Mucosa of descending colon (tissue), 3 donors: ENCODE measurements at regions not wholly inside any gene's neighbourhood (a gene's known extent, or its start where the extent isn't known, plus 50 kb on each side); places are given as distances from the start of the nearest gene placed in this dataset.

ENCODE experiments used
- ATAC-seq: fragments of 200-7000 bp; cut with Tn5 transposase; one replicate; pipeline ENCODE4 v1.9.1; 2020; ENCODE audit warnings: mild to moderate bottlenecking, moderate library complexity
- DNase-seq, 3 donors: peaks; one replicate each; pipeline ENCODE4 v3.0.0-alpha.2; 2020
- H3K36me3 ChIP-seq: fragments of 200-600 bp; one replicate; pipeline ENCODE4 v1.8.0; 2021; ENCODE audit warnings: low read depth, mild to moderate bottlenecking
- H3K4me1 ChIP-seq: fragments of 200-600 bp; one replicate; pipeline ENCODE4 v1.8.0; 2021; ENCODE audit warnings: low read depth, mild to moderate bottlenecking
- H3K4me3 ChIP-seq: fragments of 200-600 bp; one replicate; pipeline ENCODE4 v1.8.0; 2021; ENCODE audit warnings: mild to moderate bottlenecking
- H3K9me3 ChIP-seq: fragments of 200-600 bp; one replicate; pipeline ENCODE4 v1.8.0; 2021; ENCODE audit warnings: mild to moderate bottlenecking
- CTCF ChIP-seq: fragments of 200-600 bp; IDR thresholded peaks from one replicate; pipeline ENCODE4 v1.8.0; 2022; ENCODE audit warnings: antibody characterized with exemption, mild to moderate bottlenecking
- intact Hi-C, 2 donors: fragments of 100-400 bp; cut with DNase I in 1 of 2; cut with micrococcal nuclease in 1 of 2; formaldehyde crosslinking; loops; one replicate each; pipeline versions ENCODE4 v1.11.0 to v1.11.1; 2022; cut with DNase I, micrococcal nuclease
- donor health status: DM: no; HTN: no; CAD: no; lungs with moderate emphysema.
- donor health status: DM: no; HTN: no; CAD: no.
- donor health status: DM: no; HTN: yes; CAD: no.

- Histone ChIP-seq H3K9me3 (no peaks in the 10 kb centered on the region), H3K36me3 (no peaks in the 10 kb centered on the region), H3K4me3 (no peak overlapping the region), H3K4me1 (no peaks in the 10 kb centered on the region)
- ATAC-seq, result no peak
- TF ChIP-seq CTCF, result no peak
- intact Hi-C loops, result no loop called here
- DNase-seq, result no peak
Observed at GRCh38 chr2:76498360-76498759, 787.6 kb upstream of the GCFC2 start.

GRCh38 chr2:76491503-76491902, 780.8 kb upstream of the GCFC2 start:
- no peak for DNase-seq
- H3K9me3 ChIP-seq, result no peaks in the 10 kb centered on the region
- H3K4me1 ChIP-seq, result no peaks in the 10 kb centered on the region
- no peak overlapping the region for H3K4me3 ChIP-seq
- TF ChIP-seq CTCF, result no peak
- no peaks in the 10 kb centered on the region for H3K36me3 ChIP-seq
- no peak for ATAC-seq
- intact Hi-C loops, result no loop called here

GRCh38 chr2:76478266-76479035, 767.7 kb upstream of the GCFC2 start:
- Histone ChIP-seq H3K4me1 (no peaks in the 10 kb centered on the region), H3K4me3 (no peak overlapping the region), H3K9me3 (no peaks in the 10 kb centered on the region), H3K36me3 (no peaks in the 10 kb centered on the region)
- TF ChIP-seq CTCF, result no peak
- DNase-seq (no peak), ATAC-seq (no peak)
- intact Hi-C loops, result no loop called here

- intact Hi-C loops, result no loop called here
- no peaks in the 10 kb centered on the region for H3K36me3 ChIP-seq
- DNase-seq (no peak), ATAC-seq (no peak)
- no peak for TF ChIP-seq CTCF
- no peaks in the 10 kb centered on the region for H3K4me1 ChIP-seq
- H3K4me3 ChIP-seq, result no peak overlapping the region
- H3K9me3 ChIP-seq, result peaks cover 2% of the 10 kb centered on the region
Observed at GRCh38 chr2:76472946-76473345, 762.2 kb upstream of the GCFC2 start.

- no peak for DNase-seq
- no peak for TF ChIP-seq CTCF
- H3K4me1 ChIP-seq, result no peaks in the 10 kb centered on the region
Observed at GRCh38 chr2:76469066-76469465, 758.4 kb upstream of the GCFC2 start.

GRCh38 chr2:76467326-76467725, 756.6 kb upstream of the GCFC2 start:
- Histone ChIP-seq H3K36me3 (no peaks in the 10 kb centered on the region), H3K9me3 (no peaks in the 10 kb centered on the region), H3K4me1 (no peaks in the 10 kb centered on the region), H3K4me3 (no peak overlapping the region)
- intact Hi-C loops, result no loop called here
- TF ChIP-seq CTCF, result no peak
- no peak for DNase-seq
- no peak for ATAC-seq

More at GRCh38 chr2:76469066-76469465, 758.4 kb upstream of the GCFC2 start:
- intact Hi-C loops, result no loop called here
- peaks cover 2% of the 10 kb centered on the region for H3K9me3 ChIP-seq
- H3K36me3 ChIP-seq, result no peaks in the 10 kb centered on the region
- H3K4me3 ChIP-seq, result no peak overlapping the region
- no peak for ATAC-seq
